ENCODE measurements at regions not wholly inside any gene's neighbourhood (a gene's known extent, or its start where the extent isn't known, plus 50 kb on each side); places are given as distances from the start of the nearest gene placed in this dataset.

- TF ChIP-seq EZH2 (IDR thresholded peaks at IDR 0.05; ENCODE audit: borderline replicate concordance, low read depth, low read length, poor library complexity, severe bottlenecking) (no peak), CTCF (conservative IDR thresholded peaks at IDR 0.05; ENCODE audit: low read depth, low read length) (no peak)
These were observed 268.7 kb upstream of the ATP5MC3 start for GRCh38 chr2:175450029-175450760.

Measured in A673 (cell line).